Cardiac septum (tissue), 1 donor: ENCODE measurements at regions not wholly inside any gene's neighbourhood (a gene's known extent, or its start where the extent isn't known, plus 50 kb on each side); places are given as distances from the start of the nearest gene placed in this dataset.

Source experiments
- DNase-seq: peaks from one replicate; pipeline ENCODE4 v3.0.0-alpha.2; 2020; ENCODE audit warnings: low spot score
- intact Hi-C: fragments of 100-400 bp; cut with DNase I; formaldehyde crosslinking; loops from one replicate; pipeline ENCODE4 v1.14.0; 2022
- donor health status: DM: no; HTN: no; CAD: no.

DNA sequence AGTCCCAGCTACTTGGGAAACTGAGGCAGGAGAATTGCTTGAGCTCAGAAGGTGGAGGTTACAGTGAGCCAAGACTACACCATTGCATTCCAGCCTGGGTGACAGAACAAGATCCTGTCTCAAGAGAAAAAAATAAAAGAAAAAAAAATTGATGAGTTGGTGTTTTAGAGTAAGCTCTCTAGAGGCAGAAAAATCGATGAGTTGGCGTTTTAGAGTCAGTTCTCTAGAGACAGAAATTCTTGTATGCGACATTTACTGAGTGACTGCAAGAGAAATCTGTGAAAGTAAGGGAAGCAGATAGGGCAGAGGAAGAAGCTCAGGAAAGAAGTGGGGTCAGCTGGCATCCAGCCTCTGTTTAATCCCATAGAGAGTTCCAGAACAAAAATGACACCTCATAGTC is 298.7 kb upstream of the ARRDC4 start:
- no peak for DNase-seq
- intact Hi-C loops = no loop called here

DNA sequence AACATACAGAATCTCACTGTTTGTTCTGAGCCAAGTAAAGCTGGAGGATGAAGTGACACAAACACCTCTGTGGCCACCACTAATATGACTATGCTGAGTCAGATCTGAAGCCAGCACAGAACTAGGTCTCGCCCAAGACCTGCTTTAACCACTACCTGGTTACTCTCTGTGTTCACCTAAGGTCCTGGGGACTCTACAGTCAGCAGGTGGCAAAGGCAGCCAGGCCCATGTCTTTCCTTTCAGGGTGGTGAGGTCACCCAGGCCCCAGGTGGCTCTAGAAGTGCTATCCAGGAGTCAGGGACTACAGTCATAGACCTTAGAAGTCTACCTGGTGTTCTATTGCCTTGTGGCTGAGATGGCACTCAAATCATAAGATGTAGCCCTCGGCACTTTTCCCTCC is 287.9 kb upstream of the ARRDC4 start:
- intact Hi-C loops = no loop called here
- no peak for DNase-seq

DNA sequence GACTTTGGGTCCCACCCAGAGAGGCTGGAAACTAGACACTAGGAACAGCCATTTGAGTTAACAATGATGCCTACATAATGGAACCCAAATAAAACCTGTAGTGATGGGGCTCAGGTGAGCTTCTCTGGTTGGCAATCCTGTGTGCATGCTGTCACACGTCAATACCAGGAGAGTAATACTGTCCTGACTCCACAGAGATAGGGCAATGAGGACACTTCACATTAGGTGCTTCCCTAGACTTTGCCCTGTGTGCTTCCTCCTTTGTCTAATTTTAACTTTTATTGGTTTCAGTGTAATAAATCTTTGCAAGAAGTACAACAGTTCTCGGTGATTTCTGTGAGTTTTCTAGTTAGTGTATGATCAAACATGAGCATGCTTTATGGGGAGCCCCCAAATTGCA is 281.8 kb upstream of the ARRDC4 start:
- intact Hi-C loops = no loop called here
- no peak for DNase-seq

DNA sequence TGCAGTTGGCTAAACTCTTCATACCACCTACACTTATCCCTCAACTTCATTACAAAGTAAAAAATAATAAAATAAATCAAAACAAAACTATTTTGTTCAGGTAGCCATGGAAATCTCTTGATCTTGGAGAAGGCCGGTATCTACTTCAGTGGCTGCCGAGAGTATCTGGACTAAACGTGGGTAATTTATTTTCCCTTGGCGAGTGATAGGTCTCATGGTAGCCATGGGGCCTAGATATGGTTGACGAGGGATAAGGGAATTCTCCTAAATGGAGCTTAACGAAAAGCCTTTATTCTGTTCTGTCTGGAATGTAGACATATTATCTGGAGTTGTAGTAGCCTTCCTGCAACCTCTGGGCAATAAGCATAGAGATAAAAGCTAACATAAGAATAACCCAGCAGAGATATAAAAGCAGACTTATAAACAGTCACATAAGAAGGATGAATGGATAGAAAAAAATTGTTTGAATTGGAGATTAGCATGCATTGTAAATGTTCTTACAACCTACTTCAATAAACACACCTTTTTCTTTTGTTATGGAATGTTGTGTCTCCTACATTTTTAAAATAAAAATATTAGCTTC is 281.3 kb upstream of the ARRDC4 start:
- intact Hi-C loops = no loop called here
- DNase-seq = no peak

DNA sequence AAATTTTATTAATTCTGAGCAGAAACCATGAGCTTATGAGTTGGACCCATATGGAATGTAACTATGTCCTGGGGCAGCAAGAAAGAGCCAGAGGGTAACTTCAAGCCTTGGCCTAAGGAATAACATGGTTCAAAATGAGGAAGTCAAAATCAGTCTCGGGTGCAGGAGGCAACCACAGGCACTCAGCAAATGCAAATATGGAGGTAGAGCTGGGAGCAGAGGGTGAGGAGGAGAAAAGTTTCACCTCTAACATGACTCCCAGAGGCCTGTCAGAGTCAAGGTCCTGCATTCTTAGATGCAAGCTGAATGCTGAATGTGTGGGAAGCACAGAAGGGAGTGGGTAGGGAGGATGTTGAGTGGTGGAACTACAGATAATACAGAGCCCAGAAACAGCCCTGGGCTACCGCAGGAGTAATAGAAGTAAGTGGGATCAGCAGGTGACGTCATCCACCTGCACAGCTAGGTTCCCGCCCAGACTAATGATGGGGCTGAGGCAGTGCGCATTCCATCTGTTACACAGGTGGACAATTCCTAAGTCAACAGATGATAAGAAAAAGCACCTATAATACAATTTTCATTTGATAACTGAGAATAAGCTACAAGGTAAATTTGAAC is 279.8 kb upstream of the ARRDC4 start:
- no peak for DNase-seq
- intact Hi-C loops = no loop called here

DNA sequence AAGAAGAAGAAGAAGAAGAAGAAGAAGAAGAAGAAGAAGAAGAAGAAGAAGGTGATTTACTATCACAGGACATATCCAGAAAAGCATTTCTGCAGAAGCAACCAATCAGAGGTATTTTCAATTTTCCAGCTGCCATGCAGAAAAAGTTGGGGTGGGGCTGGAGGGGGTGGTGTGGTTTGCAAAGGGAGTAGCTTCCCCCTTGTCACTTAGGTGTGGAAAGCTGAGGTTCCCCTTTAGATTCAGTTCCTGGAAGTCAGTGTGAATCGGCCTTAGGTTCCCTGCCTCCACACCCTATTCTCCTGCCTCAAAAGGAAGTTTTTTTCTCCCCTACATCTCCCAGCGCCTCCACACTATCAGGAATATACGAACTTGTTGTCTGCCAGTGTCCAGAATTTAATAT is 276.7 kb upstream of the ARRDC4 start:
- intact Hi-C loops = no loop called here

DNA sequence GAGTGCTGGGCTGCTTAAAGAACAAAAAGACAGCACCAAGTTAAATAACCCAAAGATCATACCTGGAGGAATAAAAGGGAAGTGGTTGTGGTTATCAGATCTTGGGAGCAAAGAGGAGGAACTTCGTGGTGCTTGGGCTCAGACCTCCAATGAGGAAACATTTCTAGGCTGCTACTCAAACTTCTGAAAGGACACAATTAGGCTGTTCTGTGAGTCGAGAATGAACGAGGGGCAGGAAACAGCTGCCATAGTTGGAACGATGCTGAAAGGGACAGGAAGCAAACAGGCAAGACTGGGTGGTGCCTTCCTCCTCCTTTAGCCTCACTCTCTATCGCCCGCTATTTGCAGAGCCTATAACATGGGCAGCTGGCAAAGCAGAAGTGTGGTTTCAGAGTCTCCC is 276.3 kb upstream of the ARRDC4 start:
- no peak for DNase-seq
- intact Hi-C loops = no loop called here

More for the DNA sequence above, 276.7 kb upstream of the ARRDC4 start:
- no peak for DNase-seq

DNA sequence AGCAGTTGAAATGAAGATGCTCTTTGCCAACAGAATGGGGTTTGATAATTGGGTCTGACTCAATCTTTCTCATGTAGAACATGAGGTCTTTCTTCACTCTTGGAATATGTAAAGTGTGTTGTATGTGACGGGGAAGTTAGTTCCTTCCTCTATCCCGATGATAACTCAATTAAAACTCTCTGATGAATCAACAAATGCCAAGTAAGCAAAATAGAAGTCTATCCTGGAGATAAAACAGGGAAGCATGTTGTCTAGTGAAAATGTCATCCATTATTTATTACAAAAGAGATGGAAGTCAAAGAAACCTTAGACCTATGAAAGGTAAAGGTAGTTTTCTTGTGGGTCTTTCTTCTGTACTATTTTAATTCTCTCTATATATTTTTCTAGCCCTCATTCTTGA is 274.2 kb upstream of the ARRDC4 start:
- no peak for DNase-seq
- intact Hi-C loops = no loop called here

DNA sequence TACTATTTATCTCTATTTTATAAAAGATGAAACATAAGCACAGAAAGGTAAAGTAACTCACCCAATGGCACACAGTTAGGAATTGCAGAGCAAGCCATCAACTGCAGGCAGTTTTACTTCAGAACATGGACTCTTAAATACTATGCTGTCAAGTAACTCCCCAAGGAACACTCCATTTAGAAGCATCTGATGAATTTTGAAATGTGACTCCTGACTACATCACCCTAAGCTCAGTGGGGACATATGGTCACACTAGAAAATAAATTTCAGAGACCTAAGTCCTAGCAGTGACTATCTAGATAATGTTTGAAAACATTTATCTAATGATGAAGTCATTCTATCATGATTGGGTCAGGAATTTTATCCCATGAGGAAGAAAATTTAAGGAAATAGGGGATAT is 272.8 kb upstream of the ARRDC4 start:
- intact Hi-C loops = no loop called here
- no peak for DNase-seq

DNA sequence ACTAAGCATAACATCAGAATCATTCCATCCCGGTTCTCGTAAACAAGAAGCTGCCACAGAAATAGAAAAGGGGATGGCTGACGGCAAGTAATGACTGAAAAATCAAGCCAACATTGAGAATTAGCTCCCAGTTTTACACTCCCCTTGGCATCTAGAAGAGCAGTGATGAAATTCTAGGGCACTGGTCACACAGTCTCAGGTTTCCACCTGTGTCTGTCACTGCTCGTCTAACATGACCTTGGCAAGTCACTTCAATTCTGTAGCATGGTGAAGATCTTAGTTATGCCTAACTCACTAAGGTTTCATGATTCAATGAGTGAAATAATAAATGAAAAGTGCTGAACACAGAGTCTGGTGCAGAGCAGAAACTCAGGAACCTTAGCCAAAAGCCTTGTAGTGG is 272.3 kb upstream of the ARRDC4 start:
- intact Hi-C loops = no loop called here
- DNase-seq = no peak

DNA sequence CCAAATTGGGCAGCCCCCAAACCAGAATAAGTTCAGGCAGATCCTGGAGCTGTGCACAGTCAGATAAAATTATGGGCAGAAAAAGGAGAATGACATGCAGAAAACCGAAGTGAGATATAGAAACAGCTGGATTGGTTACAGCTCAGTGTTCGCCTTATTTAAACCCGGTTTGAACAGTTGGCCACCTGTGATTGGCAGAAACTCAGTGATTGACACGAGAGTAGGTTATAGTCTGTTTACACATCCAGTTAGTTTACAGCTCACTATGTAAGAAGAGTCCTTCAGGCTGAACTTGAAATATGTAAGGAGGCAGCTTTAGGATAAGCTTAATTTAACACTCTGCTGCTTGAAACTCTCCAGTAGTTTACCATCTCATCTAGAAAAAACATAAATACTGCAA is 271.6 kb upstream of the ARRDC4 start:
- no peak for DNase-seq
- intact Hi-C loops = no loop called here

DNA sequence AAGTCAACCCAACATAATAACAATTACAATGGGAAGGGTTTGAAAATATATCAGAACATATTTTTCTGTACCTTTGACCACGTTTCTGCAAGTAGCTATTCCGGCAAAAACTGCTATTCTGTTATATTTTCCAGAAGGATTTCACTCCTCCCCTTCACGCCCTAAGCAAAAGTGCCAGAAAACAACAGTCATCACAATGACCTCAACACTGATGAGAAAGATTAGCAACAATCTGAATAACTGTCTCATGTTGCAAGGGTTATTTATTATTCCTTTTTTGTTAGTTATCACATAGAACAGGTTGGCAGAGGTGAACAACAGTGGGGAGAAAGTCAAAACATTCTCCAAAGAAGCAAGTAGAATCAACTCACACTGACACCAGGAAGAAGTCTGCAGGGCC is 269.4 kb upstream of the ARRDC4 start:
- intact Hi-C loops = loop anchor here (5.0 kb wide), 1 partner anchor 169 kb away; no protein-coding TSS in a partner anchor
- no peak for DNase-seq

DNA sequence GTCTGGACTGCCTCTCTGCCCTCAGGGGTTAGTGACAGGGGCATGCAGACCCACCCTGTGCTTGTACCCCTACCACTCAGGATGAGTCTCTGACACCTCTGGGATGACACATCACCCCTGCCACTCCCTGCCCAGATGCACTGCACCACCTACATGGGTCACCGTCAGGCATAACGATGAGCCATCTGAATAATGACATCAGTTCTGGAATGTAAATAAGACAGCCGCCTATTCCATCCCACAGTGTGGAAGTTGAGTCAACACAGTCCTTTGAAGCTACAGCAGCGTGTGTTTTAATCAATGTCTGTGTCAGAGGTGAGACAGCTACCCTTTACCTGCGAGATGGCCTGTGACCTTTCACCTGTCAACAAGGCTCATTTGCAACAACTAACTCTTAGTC is 268.7 kb upstream of the ARRDC4 start:
- intact Hi-C loops = loop anchor here (5.0 kb wide), 1 partner anchor 169 kb away; no protein-coding TSS in a partner anchor
- DNase-seq = no peak

DNA sequence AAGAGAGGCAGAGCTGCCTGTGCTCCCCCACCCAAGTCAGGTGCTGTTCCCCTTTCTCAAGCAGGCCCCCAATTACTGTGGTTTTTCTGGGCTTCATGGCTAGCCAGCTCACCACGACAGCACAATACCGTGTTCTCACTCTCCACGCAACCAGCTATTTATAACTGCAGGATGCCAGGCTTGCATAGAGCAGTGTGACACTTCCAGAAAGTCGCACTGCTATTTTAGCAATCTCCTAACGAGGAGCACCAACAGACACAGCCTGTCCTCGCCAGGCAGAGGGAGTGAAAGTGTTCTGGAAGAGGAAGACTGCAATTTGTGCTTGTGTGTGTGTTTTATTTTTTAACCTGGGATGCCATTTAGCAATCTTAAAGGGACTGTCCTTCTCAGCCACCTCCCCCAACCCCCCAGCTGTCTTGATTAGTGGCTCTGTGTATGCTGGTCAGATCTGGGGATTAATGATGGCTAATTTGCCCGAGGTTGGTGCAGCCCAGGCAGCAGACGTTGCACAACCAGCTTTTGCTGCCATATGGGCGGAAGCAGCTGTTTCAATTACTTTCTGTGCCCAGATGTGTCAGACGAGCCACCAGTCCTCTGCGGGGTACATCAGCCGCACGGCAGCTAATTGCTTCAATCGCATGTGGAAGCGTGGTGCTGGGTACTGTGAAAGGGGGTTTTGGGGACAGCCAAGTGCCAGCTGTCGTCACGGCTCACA is 268.0 kb upstream of the ARRDC4 start:
- intact Hi-C loops = loop anchor here (5.0 kb wide), 1 partner anchor 170 kb away; no protein-coding TSS in a partner anchor
- DNase-seq = no peak

DNA sequence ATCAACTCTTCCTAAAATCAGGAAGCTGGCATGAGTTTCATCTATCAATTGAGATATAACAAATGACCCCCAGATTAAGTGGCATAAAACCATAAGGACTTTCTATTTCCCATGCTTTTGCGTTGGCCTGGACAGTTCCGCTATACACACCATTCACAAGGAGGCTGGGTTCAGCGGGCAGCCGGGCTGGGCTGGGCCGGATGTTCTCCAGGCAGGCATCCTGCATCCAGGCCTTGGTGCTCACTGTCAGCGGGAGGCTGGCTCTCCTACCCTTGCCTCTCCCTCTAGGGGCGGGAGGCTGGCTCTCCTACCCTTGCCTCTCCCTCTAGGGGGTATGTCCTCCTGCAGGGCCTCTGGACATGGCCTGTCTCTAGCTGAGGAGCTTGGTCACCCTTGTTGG is 266.0 kb upstream of the ARRDC4 start:
- DNase-seq = no peak
- intact Hi-C loops = loop anchor here (5.0 kb wide), 1 partner anchor 172 kb away; no protein-coding TSS in a partner anchor

DNA sequence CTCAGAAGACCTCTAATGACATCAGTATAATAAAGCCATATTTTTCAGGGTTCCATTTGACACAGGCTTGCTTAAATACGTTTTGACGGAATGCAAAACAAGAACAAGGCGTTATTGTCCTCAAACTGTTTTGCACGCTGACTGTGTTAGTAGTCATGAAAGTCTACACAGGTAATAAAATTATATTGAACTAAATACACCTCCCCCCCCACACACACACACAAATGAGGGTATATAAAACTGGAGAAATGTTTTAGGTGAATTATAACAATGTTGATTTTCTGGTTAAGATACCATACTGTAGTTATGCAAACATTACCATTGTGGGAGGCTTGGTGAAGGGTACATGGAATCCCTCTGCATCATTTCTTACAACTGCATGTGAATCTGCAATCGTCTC is 257.1 kb upstream of the ARRDC4 start:
- intact Hi-C loops = no loop called here
- DNase-seq = no peak

DNA sequence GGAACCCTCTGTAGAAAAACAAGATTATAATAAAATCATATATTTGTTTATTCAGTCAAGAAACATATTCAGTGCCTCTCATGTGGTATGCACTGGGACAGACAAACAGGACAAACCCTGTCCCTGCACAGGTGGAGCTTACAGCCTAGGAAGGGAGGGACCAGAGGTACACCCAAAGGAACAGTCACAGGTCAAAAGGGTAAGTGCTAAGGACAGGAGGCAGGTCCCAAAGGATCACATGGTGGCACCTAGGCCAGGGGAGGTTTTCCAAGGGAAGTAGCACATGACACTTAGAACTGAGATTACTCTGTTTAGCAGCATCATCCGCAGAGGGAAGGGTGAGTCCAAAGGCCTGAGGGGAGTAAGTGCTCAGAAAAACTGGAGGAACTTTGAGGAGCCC is 254.4 kb upstream of the ARRDC4 start:
- DNase-seq = no peak
- intact Hi-C loops = no loop called here

DNA sequence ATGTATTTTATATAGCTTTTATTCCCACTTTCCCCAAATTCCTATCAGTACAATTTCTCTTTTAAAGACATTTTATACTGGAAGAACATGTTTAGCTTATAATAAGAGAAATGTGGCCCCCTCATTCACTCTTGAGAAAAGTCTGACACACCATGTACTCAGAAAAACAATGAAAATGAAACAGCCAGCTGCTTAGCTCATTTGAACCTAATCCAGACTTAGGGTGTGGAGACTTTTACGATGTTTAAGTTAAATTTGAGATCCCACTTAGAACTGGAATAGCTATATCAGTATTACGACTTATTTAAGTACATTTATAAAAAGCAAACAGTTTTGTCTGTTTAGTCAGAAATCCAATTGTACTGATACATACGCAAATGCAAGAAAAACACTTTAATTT is 252.3 kb upstream of the ARRDC4 start:
- intact Hi-C loops = no loop called here
- DNase-seq = no peak

DNA sequence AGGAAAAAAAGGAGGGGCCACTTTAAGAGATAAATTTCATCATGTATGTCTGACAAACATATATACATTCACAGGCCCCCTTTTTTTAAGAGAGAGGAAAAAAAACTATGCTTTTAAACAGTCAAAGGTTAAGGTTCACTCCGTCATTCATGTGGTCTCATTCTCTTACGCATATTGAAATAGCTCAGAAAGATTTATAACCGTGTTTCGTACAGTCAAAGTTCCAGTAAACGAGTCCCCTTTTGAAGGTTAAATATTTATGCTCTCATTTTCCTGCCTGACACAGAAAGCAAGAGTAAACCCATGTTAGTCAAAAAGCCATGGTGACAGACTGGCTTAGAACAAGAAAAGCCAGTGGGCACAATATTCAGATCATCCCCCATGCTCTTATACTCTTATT is 248.0 kb upstream of the ARRDC4 start:
- intact Hi-C loops = no loop called here

DNA sequence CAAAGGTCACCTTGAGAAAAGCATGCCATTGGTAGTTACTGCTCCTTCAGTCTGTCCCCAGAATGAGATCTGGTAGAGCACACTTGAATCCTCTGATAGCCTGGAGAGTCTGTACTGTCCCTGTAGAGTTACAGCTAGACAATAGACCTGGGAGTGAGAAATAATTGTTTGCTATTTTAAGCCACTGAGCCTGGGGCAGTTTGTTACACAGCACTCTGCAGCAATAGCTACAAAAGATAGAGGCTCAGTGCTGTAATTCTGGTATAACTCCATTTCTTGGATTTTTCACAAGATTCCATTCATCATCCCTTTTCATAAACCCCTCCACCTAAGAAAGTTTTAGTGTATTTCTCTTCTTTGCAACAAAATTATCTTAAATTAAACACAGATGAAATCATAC is 242.7 kb upstream of the ARRDC4 start:
- no peak for DNase-seq
- intact Hi-C loops = no loop called here

More for the DNA sequence above, 248.0 kb upstream of the ARRDC4 start:
- no peak for DNase-seq

DNA sequence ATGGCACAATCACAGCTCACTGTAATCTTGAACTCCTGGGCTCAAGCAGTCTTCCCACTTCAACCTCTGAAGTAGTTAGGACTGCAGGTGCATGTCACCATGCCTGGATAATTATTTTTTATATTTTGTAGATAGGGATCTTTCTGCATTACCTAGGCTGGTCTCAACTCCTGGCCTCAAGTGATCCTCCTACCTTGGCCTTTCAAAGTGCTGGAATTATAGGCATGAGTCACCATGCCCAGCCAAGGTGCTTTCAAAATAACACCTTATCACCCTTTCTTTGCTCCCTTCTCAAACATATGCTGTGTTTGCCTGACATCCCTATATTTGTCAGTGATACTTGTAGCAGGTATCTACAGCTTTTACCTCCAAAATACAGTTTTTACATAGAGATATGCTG is 242.0 kb upstream of the ARRDC4 start:
- DNase-seq = no peak
- intact Hi-C loops = no loop called here
